Renal cortex interstitium (tissue), 11 donors: ENCODE measurements at regions not wholly inside any gene's neighbourhood (a gene's known extent, or its start where the extent isn't known, plus 50 kb on each side); places are given as distances from the start of the nearest gene placed in this dataset.
"Not testable (repeated sequence)": the region's sequence is repeated elsewhere in the genome, so short reads cannot be mapped to it uniquely, and the experiment has no call there.

Experiments used
- DNase-seq, 11 donors: peaks; one replicate each; pipeline ENCODE4 v3.0.0-alpha.2; 2013; ENCODE audit warnings: low read depth in 9 of 11, low spot score in 4 of 11; ENCODE audit errors: extremely low read depth in 1 of 11

- DNase-seq = no peak
Measured at GRCh38 chr3:3902161-3902560, 102.9 kb downstream of the LRRN1 start.

GRCh38 chr3:3906171-3906570 is 106.9 kb downstream of the LRRN1 start:
- DNase-seq = no peak

- no peak for DNase-seq
Measured at GRCh38 chr3:3907023-3907422, 107.8 kb downstream of the LRRN1 start.

GRCh38 chr3:3918763-3919162 is 119.5 kb downstream of the LRRN1 start:
- DNase-seq = no peak

DNA sequence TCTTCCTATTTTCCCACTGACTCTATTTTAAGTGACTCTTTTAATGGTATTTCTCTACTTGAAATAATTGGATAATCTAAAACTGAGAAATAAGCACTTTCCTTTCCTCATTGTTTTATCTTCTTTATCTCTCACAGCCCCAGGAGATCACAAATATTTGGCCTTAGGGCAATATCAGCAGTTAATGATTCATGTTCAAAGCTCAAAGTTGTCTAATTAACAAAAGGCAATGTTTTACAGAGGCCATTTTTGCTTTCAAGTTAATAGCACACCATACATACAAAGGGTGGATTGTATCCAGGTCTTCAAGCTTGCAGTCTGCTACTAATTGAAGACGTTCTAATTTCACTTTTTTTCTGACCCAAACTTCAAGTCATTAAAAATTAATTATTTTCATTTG is 120.1 kb downstream of the LRRN1 start:
- peak in 2 of 11 donors; percentile 7 to 14 for DNase-seq

GRCh38 chr3:3923619-3924018 is 124.4 kb downstream of the LRRN1 start:
- no peak for DNase-seq

GRCh38 chr3:3927198-3927597 is 128.0 kb downstream of the LRRN1 start:
- DNase-seq = no peak

DNA sequence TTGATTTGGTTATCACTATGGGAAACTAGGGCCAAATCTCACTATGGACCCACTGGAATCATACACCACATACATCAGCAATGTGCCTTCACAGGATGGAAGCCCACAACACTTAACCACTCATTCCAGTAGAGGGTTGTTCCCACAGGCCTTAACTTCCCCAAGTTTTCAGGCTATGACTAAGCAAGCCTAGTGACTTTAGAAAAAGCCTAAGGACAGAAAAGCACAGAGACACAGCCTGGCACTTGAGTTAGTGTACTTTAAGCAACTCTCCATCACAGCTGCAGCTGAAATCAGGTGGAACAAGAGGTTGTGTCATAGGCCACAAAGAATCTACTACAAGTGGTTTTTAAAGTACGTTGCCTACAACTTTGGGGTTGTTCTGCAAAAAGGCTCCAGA is 128.7 kb downstream of the LRRN1 start:
- no peak for DNase-seq

DNA sequence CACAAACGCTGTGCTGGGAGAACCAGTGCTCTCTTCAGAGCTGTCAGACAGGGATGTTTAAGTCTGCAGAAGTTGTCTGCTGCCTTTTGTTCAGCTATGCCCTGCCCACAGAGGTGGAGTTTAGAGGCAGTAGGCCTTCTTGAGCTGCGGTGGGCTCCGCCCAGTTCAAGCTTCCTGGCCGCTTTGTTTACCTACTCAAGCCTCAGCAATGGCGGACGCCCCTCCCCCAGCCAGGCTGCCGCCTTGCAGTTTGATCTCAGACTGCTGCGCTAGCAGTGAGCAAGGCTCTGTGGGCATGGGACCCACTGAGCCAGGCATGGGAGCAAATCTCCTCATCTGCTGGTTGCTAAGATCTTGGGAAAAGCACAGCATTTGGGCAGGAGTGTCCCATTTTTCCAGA is 142.1 kb downstream of the LRRN1 start:
- DNase-seq = not testable (repeated sequence)

DNA sequence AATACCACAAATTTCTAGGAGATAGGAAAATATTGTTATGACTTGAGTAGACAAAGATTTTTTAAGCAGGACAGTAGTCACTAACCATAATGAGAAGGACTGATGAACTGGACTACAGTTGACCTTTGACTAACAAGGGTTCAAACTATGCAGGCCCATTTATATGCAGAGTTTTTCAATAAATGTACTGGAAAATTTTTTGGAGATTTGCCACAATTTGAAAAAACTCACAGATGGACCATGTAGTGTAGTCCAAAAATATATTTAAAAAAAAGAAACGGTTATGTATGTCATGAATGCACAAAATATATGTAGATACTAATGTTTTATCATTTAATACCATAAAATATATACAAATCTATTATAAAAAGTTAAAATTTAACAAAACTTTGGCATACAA is 151.8 kb downstream of the LRRN1 start:
- DNase-seq = no peak

- no peak for DNase-seq
Measured at GRCh38 chr3:3951501-3951900, 152.3 kb downstream of the LRRN1 start.

- not testable (repeated sequence) for DNase-seq
Measured at GRCh38 chr3:3962867-3963266, 163.6 kb downstream of the LRRN1 start.

GRCh38 chr3:3984053-3984452 is 184.8 kb downstream of the LRRN1 start:
- DNase-seq = no peak

- no peak for DNase-seq
Measured at GRCh38 chr3:3991598-3991997, 192.4 kb downstream of the LRRN1 start.

- no peak for DNase-seq
Measured at GRCh38 chr3:3992312-3992874, 193.2 kb downstream of the LRRN1 start.

DNA sequence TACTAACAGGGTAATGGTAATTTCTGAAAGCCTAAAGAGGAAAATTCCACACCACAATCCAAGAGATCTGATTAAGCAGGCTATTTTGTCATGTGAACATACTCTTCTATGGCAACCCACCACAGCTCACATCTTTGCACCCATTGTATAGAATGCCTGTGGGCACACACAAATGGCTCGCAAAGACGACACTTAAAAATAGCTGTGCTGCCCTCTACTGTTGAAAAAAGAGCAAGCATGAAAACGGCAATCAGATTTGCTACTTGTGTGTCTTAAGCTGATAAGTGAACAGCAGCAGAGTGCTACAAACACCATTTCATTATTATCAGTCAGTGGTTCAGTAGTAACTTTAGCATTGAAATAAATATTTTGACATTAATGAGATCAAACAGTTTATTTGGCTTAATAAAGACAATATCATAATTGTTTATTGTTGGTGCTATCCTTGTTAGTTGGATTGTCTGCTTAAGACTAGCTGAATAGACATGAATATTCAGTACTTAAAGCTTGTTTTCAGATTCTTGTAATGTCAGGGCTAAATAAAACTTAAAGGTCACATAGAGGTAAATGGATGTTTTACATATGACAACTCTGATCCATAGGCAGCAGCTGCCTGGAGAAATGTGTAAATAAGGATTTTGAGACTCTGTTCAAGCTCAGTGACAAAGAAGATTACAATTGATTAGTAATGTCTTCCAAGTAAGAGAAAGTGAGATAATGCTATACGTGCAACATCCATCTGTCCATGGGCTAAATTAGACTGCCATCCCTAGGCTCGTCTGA is 199.1 kb downstream of the LRRN1 start:
- DNase-seq = peak in 10 of 11 donors; percentile 10 to 32 (median 18)

GRCh38 chr3:3999340-3999739 is 200.1 kb downstream of the LRRN1 start:
- not testable (repeated sequence) for DNase-seq

DNA sequence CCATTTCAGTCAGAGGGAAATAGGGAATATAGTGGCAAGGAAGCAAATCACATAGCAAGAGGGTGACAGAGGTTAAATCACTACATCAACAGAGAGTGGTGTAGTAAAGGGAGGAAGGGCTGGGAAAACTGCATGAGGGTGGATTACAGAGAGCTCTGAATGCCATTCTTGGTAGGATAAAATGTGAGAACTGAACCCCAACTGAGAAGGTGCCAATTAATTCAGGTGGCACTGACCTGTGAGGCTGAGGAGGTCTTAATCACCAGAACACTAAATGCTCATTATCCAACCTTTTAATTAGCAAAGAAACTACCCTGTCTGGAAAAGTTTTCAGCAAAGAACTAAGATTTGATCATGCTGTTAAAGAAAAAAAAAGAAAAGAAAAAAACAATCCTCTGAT is 202.7 kb downstream of the LRRN1 start:
- DNase-seq = no peak

DNA sequence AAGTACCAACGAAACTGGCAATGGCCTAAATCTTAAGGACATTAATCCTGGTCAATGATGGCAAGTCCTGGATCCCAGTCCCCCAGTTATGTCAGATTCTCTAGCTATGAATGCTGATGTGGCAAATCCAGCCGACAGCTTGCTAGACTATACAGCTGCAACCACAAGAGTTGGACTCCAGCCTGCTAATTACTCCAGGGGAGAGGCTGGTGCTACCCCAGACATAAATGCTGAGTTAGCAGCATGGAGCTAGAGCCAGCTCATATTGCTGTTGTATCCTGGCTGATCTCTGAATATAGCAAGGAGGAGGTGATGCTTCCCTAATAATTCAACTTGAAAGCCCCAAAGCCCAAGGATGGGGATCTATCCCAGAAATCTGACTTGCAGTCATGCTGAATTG is 207.1 kb downstream of the LRRN1 start:
- DNase-seq = no peak

DNA sequence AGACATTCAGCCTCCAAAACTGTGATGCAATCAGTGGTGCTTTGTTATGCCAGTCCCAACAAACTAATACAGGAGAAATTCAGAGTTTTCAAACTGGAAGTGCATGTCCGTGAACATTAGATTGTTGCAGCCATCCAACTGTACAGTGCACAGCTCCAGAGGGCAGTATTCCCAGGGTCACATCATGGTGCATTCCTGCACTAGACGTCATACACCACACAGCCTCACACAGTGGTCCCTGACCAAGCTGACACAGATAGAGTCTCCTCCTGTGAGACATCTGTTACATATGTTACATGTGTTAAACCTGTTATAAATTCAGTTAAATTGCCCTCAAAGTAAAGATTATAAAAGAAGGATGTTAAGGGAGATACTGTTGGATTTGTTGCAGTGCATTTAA is 209.0 kb downstream of the LRRN1 start:
- no peak for DNase-seq

GRCh38 chr3:4011166-4011565 is 211.9 kb downstream of the LRRN1 start:
- no peak for DNase-seq
